NCI-H82 treated with DMSO at 0.1 percent for 48 hours (cell line): ENCODE measurements at regions not wholly inside any gene's neighbourhood (a gene's known extent, or its start where the extent isn't known, plus 50 kb on each side); places are given as distances from the start of the nearest gene placed in this dataset.

Experiments
- DNase-seq: peaks from one replicate; lab custom pipeline; 2025; ENCODE audit not compliant: unreplicated experiment; lab: John Stamatoyannopoulos, UW

DNA sequence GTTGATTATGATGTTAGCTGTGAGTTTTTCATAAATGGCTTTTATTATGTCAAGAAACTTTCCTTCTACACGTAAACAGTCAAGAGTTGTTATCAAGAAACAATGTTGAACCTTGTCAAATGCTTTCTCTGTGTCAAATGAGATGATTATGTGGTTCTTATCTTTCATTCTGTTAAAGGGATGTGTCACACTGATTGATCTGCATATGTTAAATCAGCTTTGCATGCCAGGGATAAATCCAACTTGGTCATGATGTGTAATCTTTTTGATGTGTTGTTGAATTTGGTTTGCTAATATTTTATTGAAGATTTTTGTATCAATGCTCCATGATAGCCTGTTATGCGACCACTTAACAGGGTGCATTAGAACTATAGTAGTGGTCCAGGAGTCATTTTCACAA lies 107.3 kb downstream of the C1QL2 start:
- no peak for DNase-seq

DNA sequence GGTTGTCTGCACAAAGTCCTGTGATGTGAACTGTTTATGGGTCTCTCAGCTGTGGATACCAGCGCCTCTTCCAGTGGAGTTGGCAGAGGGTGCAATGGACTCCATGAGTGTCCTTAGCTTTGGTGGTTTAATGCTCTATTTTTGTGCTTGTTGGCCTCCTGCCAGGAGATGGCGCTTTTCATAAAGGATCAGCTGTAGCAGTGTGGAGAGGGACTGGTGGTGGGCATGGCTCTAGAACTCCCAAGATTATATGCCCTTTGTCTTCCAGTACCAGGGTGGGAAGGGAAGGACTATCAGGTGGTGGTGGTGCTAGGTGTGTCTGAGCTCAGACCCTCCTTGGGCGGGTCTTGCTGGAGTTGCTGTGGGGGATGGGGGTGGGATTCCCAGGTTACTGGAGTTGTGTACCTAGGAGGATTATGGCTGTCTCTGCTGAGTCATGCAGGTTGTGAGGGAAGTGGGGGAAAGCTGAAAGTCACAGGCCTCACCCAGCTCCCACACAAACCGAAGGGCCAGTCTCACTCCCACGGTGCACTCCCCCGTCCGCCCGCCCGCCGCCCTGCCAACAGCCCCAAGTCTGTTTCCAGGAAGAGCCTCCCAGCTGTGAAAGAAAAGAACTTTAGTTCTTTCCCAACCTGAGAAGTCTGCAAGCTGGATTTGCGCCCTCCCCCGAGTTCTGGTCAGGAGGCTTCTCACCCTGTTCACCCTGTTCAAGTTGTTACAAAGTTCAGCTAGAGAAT lies 108.1 kb downstream of the MARCO start:
- peak; percentile 2 for DNase-seq
